ENCODE measurements at regions not wholly inside any gene's neighbourhood (a gene's known extent, or its start where the extent isn't known, plus 50 kb on each side); places are given as distances from the start of the nearest gene placed in this dataset.

DNA sequence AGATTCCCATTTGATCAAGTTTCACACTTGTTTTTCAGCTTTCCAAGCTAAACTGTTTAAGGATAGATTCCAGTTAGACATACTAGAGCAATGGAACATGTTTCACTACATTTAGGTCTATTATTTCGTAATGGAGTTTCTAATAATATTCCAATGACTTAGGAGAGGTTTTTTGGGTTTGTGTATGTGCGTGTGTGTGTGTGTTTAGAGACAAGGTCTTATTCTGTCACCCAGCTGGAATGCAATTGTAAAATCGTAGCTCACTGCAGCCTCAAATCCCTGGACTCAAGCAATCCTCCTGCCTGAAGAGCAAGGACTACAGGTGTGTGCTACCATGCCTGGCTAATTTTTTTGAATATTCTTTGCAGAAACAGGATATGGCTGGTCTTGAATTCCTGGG, 426.3 kb downstream of the ZFHX3 start:
- Mint-ChIP-seq H3K4me1 (no peaks in the 10 kb centered on the region), H3K36me3 (peaks cover 5% of the 10 kb centered on the region), H3K9me3 (peaks cover under 1 to 2% of the 10 kb centered on the region in 2 donors), H3K27ac (no peak overlapping the region), H3K4me3 (no peak overlapping the region), H3K27me3 (ENCODE audit: low read depth in 2 of 2) (no peaks in the 10 kb centered on the region)
- WGBS (ENCODE audit: insufficient coverage): 94% methylated on average over 3 of the region's 3 CpGs
- ATAC-seq (no peak), DNase-seq (no peak)
- intact Hi-C loops (cut with micrococcal nuclease): no loop called here
- Histone ChIP-seq H3K36me3 (ENCODE audit: control insufficient read depth, insufficient read depth, low read length) (no peaks in the 10 kb centered on the region), H3K4me1 (ENCODE audit: control insufficient read depth, insufficient read depth, low read length) (no peaks in the 10 kb centered on the region), H3K27me3 (ENCODE audit: control insufficient read depth, insufficient read depth, low read length) (no peaks in the 10 kb centered on the region), H3K9me3 (ENCODE audit: control insufficient read depth, insufficient read depth, low read length) (no peaks in the 10 kb centered on the region), H3K27ac (ENCODE audit: low read length) (no peak overlapping the region), H3K4me3 (ENCODE audit: low read length) (no peak overlapping the region)
- TF ChIP-seq, protein P1, sequence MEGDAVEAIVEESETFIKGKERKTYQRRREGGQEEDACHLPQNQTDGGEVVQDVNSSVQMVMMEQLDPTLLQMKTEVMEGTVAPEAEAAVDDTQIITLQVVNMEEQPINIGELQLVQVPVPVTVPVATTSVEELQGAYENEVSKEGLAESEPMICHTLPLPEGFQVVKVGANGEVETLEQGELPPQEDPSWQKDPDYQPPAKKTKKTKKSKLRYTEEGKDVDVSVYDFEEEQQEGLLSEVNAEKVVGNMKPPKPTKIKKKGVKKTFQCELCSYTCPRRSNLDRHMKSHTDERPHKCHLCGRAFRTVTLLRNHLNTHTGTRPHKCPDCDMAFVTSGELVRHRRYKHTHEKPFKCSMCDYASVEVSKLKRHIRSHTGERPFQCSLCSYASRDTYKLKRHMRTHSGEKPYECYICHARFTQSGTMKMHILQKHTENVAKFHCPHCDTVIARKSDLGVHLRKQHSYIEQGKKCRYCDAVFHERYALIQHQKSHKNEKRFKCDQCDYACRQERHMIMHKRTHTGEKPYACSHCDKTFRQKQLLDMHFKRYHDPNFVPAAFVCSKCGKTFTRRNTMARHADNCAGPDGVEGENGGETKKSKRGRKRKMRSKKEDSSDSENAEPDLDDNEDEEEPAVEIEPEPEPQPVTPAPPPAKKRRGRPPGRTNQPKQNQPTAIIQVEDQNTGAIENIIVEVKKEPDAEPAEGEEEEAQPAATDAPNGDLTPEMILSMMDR (IDR thresholded peaks at IDR 0.05): no peak

GRCh38 chr16:72620853-72621252, 427.1 kb downstream of the ZFHX3 start:
- no peak overlapping the region for H3K27ac ChIP-seq (ENCODE audit: low read length)
- ATAC-seq: no peak
- Mint-ChIP-seq H3K4me1 (no peaks in the 10 kb centered on the region), H3K27me3 (ENCODE audit: low read depth in 2 of 2) (no peaks in the 10 kb centered on the region), H3K36me3 (no peaks in the 10 kb centered on the region), H3K4me3 (no peak overlapping the region), H3K9me3 (peaks cover 0 to 2% of the 10 kb centered on the region in 2 donors), H3K27ac (no peak overlapping the region)
- H3K27me3 ChIP-seq (ENCODE audit: control insufficient read depth, insufficient read depth, low read length): no peaks in the 10 kb centered on the region
- no peaks in the 10 kb centered on the region for H3K4me1 ChIP-seq (ENCODE audit: control insufficient read depth, insufficient read depth, low read length)
- WGBS (ENCODE audit: insufficient coverage): 94% methylated on average over 2 of the region's 2 CpGs
- intact Hi-C loops (cut with micrococcal nuclease): no loop called here
- H3K36me3 ChIP-seq (ENCODE audit: control insufficient read depth, insufficient read depth, low read length): no peaks in the 10 kb centered on the region
- no peak overlapping the region for H3K4me3 ChIP-seq (ENCODE audit: low read length)
- DNase-seq: no peak
- H3K9me3 ChIP-seq (ENCODE audit: control insufficient read depth, insufficient read depth, low read length): no peaks in the 10 kb centered on the region
- TF ChIP-seq, protein P1 (IDR thresholded peaks at IDR 0.05): no peak

DNA sequence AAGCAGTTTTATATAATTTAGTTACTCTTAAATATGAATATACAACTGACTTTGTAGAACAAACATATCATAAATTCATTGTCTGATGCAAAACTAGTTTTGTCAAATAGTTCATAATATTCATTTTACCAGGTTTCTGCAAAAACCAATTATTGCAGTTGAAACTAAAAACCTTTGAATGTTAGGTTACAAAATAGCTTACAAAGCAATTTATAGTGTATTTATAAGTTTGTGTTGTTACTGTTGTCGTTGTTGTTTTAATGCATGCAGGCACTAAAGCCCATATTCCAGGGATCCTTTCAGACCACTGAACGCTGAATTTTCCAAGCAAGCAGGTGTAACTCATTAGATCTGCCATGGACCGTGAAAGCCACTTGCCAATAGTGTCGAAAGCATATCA, 427.6 kb downstream of the ZFHX3 start:
- 94% methylated on average over 4 of the region's 4 CpGs for WGBS (ENCODE audit: insufficient coverage)
- DNase-seq (no peak), ATAC-seq (no peak)
- intact Hi-C loops (cut with micrococcal nuclease): no loop called here
- no peaks in the 10 kb centered on the region for H3K36me3 Mint-ChIP-seq
- Histone ChIP-seq H3K27ac (ENCODE audit: low read length) (no peak overlapping the region), H3K36me3 (ENCODE audit: control insufficient read depth, insufficient read depth, low read length) (no peaks in the 10 kb centered on the region), H3K9me3 (ENCODE audit: control insufficient read depth, insufficient read depth, low read length) (no peaks in the 10 kb centered on the region), H3K4me3 (ENCODE audit: low read length) (no peak overlapping the region), H3K4me1 (ENCODE audit: control insufficient read depth, insufficient read depth, low read length) (no peaks in the 10 kb centered on the region), H3K27me3 (ENCODE audit: control insufficient read depth, insufficient read depth, low read length) (no peaks in the 10 kb centered on the region)
- TF ChIP-seq, protein P1 (IDR thresholded peaks at IDR 0.05): no peak
- no peaks in the 10 kb centered on the region for H3K4me1 Mint-ChIP-seq
- H3K27ac Mint-ChIP-seq: no peak overlapping the region
- H3K4me3 Mint-ChIP-seq: no peak overlapping the region
- H3K9me3 Mint-ChIP-seq: no peaks in the 10 kb centered on the region
- H3K27me3 Mint-ChIP-seq (ENCODE audit: low read depth in 2 of 2): no peaks in the 10 kb centered on the region

GRCh38 chr16:72615856-72616255, 432.1 kb downstream of the ZFHX3 start:
- no peak for ATAC-seq
- no peaks in the 10 kb centered on the region for H3K36me3 ChIP-seq (ENCODE audit: control insufficient read depth, insufficient read depth, low read length)
- H3K27me3 ChIP-seq (ENCODE audit: control insufficient read depth, insufficient read depth, low read length): no peaks in the 10 kb centered on the region
- TF ChIP-seq, protein P1 (IDR thresholded peaks at IDR 0.05): no peak
- H3K4me3 Mint-ChIP-seq: no peak overlapping the region
- H3K27ac ChIP-seq (ENCODE audit: low read length): no peak overlapping the region
- no peaks in the 10 kb centered on the region for H3K27me3 Mint-ChIP-seq (ENCODE audit: low read depth in 2 of 2)
- H3K4me1 Mint-ChIP-seq: no peaks in the 10 kb centered on the region
- no peak overlapping the region for H3K4me3 ChIP-seq (ENCODE audit: low read length)
- intact Hi-C loops (cut with micrococcal nuclease): no loop called here
- H3K9me3 Mint-ChIP-seq: no peaks in the 10 kb centered on the region
- H3K4me1 ChIP-seq (ENCODE audit: control insufficient read depth, insufficient read depth, low read length): no peaks in the 10 kb centered on the region
- H3K9me3 ChIP-seq (ENCODE audit: control insufficient read depth, insufficient read depth, low read length): no peaks in the 10 kb centered on the region
- no peaks in the 10 kb centered on the region for H3K36me3 Mint-ChIP-seq
- no peak overlapping the region for H3K27ac Mint-ChIP-seq
- DNase-seq: no peak
- 92% methylated on average over 4 of the region's 4 CpGs for WGBS (ENCODE audit: insufficient coverage)
